PC-9 (cell line): ENCODE measurements at regions not wholly inside any gene's neighbourhood (a gene's known extent, or its start where the extent isn't known, plus 50 kb on each side); places are given as distances from the start of the nearest gene placed in this dataset.
A peak's percentile ranks its signal among the peaks of the same experiment; 100 is the strongest.

Source experiments
- BruUV-seq: library from RNA; stranded (reverse); fragments of 400-500 nt; replicated peaks from 2 replicates; lab custom pipeline; 2021; lab: Mats Ljungman, UMichigan
- CTCF ChIA-PET: fragments of 300-600 bp; sonication (Branson Sonifier 250); formaldehyde crosslinking; loops from one replicate; lab custom pipeline; 2022; ENCODE audit warnings: antibody characterized with exemption; lab: Charles Lee
- POLR2A ChIA-PET: fragments of 300-600 bp; sonication (Branson Sonifier 250); formaldehyde crosslinking; loops from one replicate; lab custom pipeline; 2022; ENCODE audit warnings: antibody characterized with exemption; ENCODE audit not compliant: unreplicated experiment; lab: Charles Lee
- DNase-seq, 2 experiments: peaks; one replicate each; pipeline versions ENCODE4 v3.0.0 to v3.0.0-alpha.2; 2015 to 2022; ENCODE audit warnings: mixed read lengths in 1 of 2
- H2AFZ ChIP-seq: fragments of 200-600 bp; sonication (generic); 2 replicates; pipeline ENCODE4 v1.8.1; 2017; ENCODE audit warnings: antibody characterized with exemption
- H3F3A ChIP-seq: fragments of 200-600 bp; sonication (generic); 2 replicates; pipeline ENCODE4 v1.8.1; 2017; ENCODE audit warnings: antibody characterized with exemption, mild to moderate bottlenecking, low read depth; ENCODE audit not compliant: insufficient read depth
- H3K27ac ChIP-seq: fragments of 200-600 bp; sonication (generic); 2 replicates; pipeline ENCODE4 v1.6.1; 2016; ENCODE audit warnings: mixed run types
- H3K27me3 ChIP-seq: fragments of 200-600 bp; sonication (generic); 2 replicates; pipeline ENCODE4 v1.6.1; 2016; ENCODE audit warnings: low read depth, mixed run types; ENCODE audit not compliant: insufficient read depth
- H3K36me3 ChIP-seq: fragments of 200-600 bp; sonication (generic); 2 replicates; pipeline ENCODE4 v1.6.1; 2016; ENCODE audit warnings: low read depth, mixed run types
- H3K4me1 ChIP-seq: fragments of 200-600 bp; sonication (generic); replicated peaks from 2 replicates; pipeline ENCODE4 v1.6.1; 2016; ENCODE audit warnings: mixed run types; ENCODE audit not compliant: insufficient read depth
- H3K4me2 ChIP-seq: fragments of 200-600 bp; sonication (generic); 2 replicates; pipeline ENCODE4 v1.6.1; 2017; ENCODE audit warnings: mixed run types
- H3K4me3 ChIP-seq: fragments of 200-600 bp; sonication (generic); 2 replicates; pipeline ENCODE4 v1.6.1; 2016; ENCODE audit warnings: mixed run types
- H3K79me2 ChIP-seq: fragments of 200-600 bp; sonication (generic); 2 replicates; pipeline ENCODE4 v1.6.1; 2017; ENCODE audit warnings: low read depth, mixed run types
- H3K9me2 ChIP-seq: fragments of 200-600 bp; sonication (generic); 2 replicates; pipeline ENCODE4 v1.8.1; 2017; ENCODE audit warnings: mild to moderate bottlenecking; ENCODE audit not compliant: insufficient read depth
- H3K9me3 ChIP-seq: fragments of 200-600 bp; sonication (generic); 2 replicates; pipeline ENCODE4 v1.8.1; 2016; ENCODE audit warnings: low read depth; ENCODE audit not compliant: insufficient read depth
- H4K20me1 ChIP-seq: fragments of 200-600 bp; sonication (generic); 2 replicates; pipeline ENCODE4 v1.8.1; 2017; ENCODE audit not compliant: insufficient read depth
- CTCF ChIP-seq: fragments of 200-600 bp; sonication (generic); conservative IDR thresholded peaks from 2 replicates; pipeline ENCODE4 v1.6.1; 2017; ENCODE audit warnings: mixed run types, antibody characterized with exemption, mild to moderate bottlenecking, moderate library complexity
- EZH2 ChIP-seq: fragments of 200-600 bp; sonication (generic); IDR thresholded peaks from 2 replicates; pipeline ENCODE4 v1.8.0; 2017; ENCODE audit warnings: antibody characterized with exemption, low read depth
- intact Hi-C: fragments of 100-400 bp; cut with micrococcal nuclease; formaldehyde crosslinking; loops from one replicate; pipeline ENCODE4 v1.10.0; 2022; ENCODE audit not compliant: unreplicated experiment

DNA sequence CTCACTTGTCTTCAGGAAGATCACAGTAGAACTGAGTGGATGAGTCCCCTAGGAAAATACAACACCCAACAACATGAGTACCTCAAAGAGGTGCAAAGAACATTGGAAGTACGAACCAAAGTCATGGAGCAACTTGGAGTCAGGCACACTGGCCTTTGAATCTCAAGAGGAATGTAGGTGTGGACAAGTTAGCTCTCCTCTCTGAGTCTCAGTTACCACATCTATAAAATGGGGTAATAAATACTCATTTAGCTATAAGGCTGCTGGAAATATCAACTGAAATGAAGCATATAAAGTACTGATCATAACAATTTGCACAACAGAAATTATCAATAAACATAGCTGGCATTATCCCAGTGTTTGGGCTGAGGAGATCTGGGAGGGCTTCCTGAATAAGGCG is 96.7 kb upstream of the JUN start:
- CTCF ChIA-PET = no interaction called here

GRCh38 chr1:58881471-58881994 is 97.7 kb upstream of the JUN start:
- no peaks in the 10 kb centered on the region for H4K20me1 ChIP-seq
- H3K4me3 ChIP-seq = no peak overlapping the region; the same call in 1 of the 2 replicates
- peaks cover 6% of the 10 kb centered on the region for H3K79me2 ChIP-seq
- no TSS peak for BruUV-seq
- H3K9me3 ChIP-seq = no peaks in the 10 kb centered on the region
- TF ChIP-seq CTCF (no peak), EZH2 (no peak)
- peak overlapping the region; percentile 99 for H3K27ac ChIP-seq
- H3K9me2 ChIP-seq = no peaks in the 10 kb centered on the region
- H3K4me2 ChIP-seq = peak overlapping the region; percentile 70
- CTCF ChIA-PET = no interaction called here
- no peaks in the 10 kb centered on the region for H3K27me3 ChIP-seq
- intact Hi-C loops = loop anchor here (1.0 to 5.0 kb wide), 8 partner anchors 32 to 551 kb away; no protein-coding TSS in a partner anchor
- peaks cover 47% of the 10 kb centered on the region for H3F3A ChIP-seq
- H3K4me1 ChIP-seq = peaks cover 59% of the 10 kb centered on the region
- H2AFZ ChIP-seq = no peak overlapping the region
- POLR2A ChIA-PET = interaction anchor here (0.6 to 0.7 kb wide), 3 partner anchors 9 to 263 kb away, joined by 4 to 5 read pairs (median 5); partner anchors contain the start of gene JUN
- H3K36me3 ChIP-seq = no peaks in the 10 kb centered on the region
- peak; percentile 95 to 96 for DNase-seq

More for the DNA sequence above, 96.7 kb upstream of the JUN start:
- BruUV-seq = no TSS peak
- Histone ChIP-seq H3K79me2 (peaks cover 6% of the 10 kb centered on the region), H3K27ac (peak overlapping the region; percentile 99), H3K27me3 (no peaks in the 10 kb centered on the region), H3K4me1 (peaks cover 55% of the 10 kb centered on the region), H3K9me2 (no peaks in the 10 kb centered on the region), H3K9me3 (no peaks in the 10 kb centered on the region), H2AFZ (no peak overlapping the region), H3K36me3 (no peaks in the 10 kb centered on the region), H3F3A (peaks cover 48% of the 10 kb centered on the region), H3K4me2 (peak overlapping the region; percentile 52; the same call in 1 of the 2 replicates), H3K4me3 (no peak overlapping the region), H4K20me1 (no peaks in the 10 kb centered on the region)
- TF ChIP-seq EZH2 (no peak), CTCF (no peak)
- POLR2A ChIA-PET = interaction anchor here (0.5 kb wide), 1 partner anchor 65 kb away, joined by 3 read pairs; no protein-coding TSS in a partner anchor
- DNase-seq = no peak
- intact Hi-C loops = loop anchor here (5.0 kb wide), 2 partner anchors 138 to 552 kb away; no protein-coding TSS in a partner anchor

DNA sequence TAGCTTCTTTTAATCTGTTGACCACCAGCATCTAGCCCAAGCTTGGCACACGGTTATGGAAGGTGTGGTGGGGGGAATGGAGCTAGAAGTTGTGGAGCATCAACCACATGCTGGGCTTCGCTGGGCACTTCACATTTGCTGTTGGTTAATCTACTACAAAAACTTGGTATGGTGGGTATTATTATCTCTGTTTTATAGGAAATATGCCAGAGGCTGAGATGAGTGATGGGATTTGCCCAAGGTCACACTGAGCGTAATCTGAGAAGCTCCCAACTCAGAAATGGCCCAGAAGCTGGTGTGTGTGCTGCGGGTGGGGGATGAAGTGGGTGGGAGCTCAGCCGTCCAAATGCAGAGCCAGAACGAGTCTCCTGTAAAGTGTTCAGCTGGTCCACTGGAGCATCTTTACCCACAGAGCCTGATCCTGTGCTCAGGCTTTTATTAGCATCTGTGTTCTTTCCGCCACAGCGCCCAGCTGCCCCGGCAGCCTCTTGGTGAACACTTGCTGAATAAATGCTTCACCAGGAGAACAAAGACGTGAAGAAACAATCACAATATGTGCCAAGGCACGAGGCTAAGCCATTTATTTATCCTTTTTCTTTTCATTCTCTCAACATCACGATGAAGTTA is 98.6 kb upstream of the JUN start:
- peak overlapping the region; percentile 70 for H3K4me2 ChIP-seq
- intact Hi-C loops = loop anchor here (5.0 kb wide), 2 partner anchors 140 to 550 kb away; no protein-coding TSS in a partner anchor
- CTCF ChIA-PET = no interaction called here

More for the DNA sequence above, 98.6 kb upstream of the JUN start:
- H3K9me3 ChIP-seq = no peaks in the 10 kb centered on the region
- H3K27me3 ChIP-seq = no peaks in the 10 kb centered on the region
- POLR2A ChIA-PET = interaction anchor here (0.6 to 1.5 kb wide), 5 partner anchors 14 to 100 kb away, joined by 6 to 22 read pairs (median 10); partner anchors contain the start of gene JUN
- DNase-seq = peak in 1 of 2 experiments; percentile 17
- no peak overlapping the region for H2AFZ ChIP-seq
- H3K4me3 ChIP-seq = no peak overlapping the region
- H4K20me1 ChIP-seq = no peaks in the 10 kb centered on the region
- peaks cover 68% of the 10 kb centered on the region for H3K4me1 ChIP-seq
- H3K79me2 ChIP-seq = peaks cover 6% of the 10 kb centered on the region
- peaks cover 47% of the 10 kb centered on the region for H3F3A ChIP-seq
- no peak for TF ChIP-seq EZH2
- no TSS peak for BruUV-seq
- no peaks in the 10 kb centered on the region for H3K9me2 ChIP-seq
- H3K27ac ChIP-seq = peak overlapping the region; percentile 99
- H3K36me3 ChIP-seq = no peaks in the 10 kb centered on the region
